DND-41 (cell line): ENCODE measurements at regions not wholly inside any gene's neighbourhood (a gene's known extent, or its start where the extent isn't known, plus 50 kb on each side); places are given as distances from the start of the nearest gene placed in this dataset.

Experiments used
- EZH2 ChIP-seq: IDR thresholded peaks from 3 replicates; pipeline ENCODE4 v1.6.1; 2012; ENCODE audit warnings: borderline replicate concordance, low read depth, mild to moderate bottlenecking, moderate library complexity, low read length, inconsistent platforms; ENCODE audit not compliant: severe bottlenecking
- TF ChIP-seq, protein P1 (sequence below): IDR thresholded peaks from 2 replicates; pipeline ENCODE4 v1.5.1; 2012; ENCODE audit warnings: borderline replicate concordance, low read length, moderate library complexity, mild to moderate bottlenecking; ENCODE audit not compliant: poor library complexity, severe bottlenecking; ENCODE audit errors: extremely low read depth

DNA sequence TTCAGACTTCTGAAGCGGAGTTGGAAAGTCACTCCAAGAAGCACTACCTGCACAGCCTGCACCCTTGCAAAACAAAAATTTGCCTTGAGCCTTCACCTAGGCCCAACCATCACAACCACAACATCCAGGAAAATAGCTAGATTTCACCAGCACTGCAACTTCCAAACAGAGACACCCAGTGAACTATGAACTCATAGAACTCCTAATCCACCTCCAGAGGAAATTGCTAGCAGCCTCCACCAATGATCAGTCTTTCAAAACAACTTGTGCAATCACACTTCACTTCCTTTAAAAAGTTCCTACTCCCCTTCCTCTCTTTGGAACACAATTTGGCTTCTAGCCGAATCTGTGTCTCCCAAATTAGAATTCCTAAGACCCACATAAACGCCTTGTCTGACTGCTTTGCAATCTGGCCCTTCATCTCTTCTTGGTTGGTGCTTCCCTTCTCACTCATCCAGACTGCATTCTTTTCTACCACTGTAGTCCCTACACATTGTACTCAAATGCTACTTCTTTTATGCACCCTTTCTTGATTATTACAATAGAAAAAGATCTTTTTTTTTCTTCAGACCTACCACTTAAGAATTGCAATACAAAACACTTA is 489.2 kb upstream of the ARGLU1 start:
- TF ChIP-seq, protein P1, sequence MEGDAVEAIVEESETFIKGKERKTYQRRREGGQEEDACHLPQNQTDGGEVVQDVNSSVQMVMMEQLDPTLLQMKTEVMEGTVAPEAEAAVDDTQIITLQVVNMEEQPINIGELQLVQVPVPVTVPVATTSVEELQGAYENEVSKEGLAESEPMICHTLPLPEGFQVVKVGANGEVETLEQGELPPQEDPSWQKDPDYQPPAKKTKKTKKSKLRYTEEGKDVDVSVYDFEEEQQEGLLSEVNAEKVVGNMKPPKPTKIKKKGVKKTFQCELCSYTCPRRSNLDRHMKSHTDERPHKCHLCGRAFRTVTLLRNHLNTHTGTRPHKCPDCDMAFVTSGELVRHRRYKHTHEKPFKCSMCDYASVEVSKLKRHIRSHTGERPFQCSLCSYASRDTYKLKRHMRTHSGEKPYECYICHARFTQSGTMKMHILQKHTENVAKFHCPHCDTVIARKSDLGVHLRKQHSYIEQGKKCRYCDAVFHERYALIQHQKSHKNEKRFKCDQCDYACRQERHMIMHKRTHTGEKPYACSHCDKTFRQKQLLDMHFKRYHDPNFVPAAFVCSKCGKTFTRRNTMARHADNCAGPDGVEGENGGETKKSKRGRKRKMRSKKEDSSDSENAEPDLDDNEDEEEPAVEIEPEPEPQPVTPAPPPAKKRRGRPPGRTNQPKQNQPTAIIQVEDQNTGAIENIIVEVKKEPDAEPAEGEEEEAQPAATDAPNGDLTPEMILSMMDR: no peak
- no peak for TF ChIP-seq EZH2
